Stomach (tissue), 4 donors: ENCODE measurements at regions not wholly inside any gene's neighbourhood (a gene's known extent, or its start where the extent isn't known, plus 50 kb on each side); places are given as distances from the start of the nearest gene placed in this dataset.
"Not testable (repeated sequence)": the region's sequence is repeated elsewhere in the genome, so short reads cannot be mapped to it uniquely, and the experiment has no call there.

Experiments used
- CTCF ChIP-seq, 7 experiments: fragments of 450-650 bp in 4 of 7; fragments of 200-600 bp in 3 of 7; sonication (generic) in 3 of 7; IDR thresholded peaks; one replicate each; pipeline ENCODE4 v1.5.1; 2016 to 2019; ENCODE audit warnings: antibody characterized with exemption in 7 of 7, control low read depth in 2 of 7, mild to moderate bottlenecking in 1 of 7
- EP300 ChIP-seq: sonication (generic); formaldehyde crosslinking; IDR thresholded peaks from one replicate; pipeline ENCODE4 v1.6.1; 2017; ENCODE audit warnings: antibody characterized with exemption
- POLR2A ChIP-seq, 4 donors: fragments of 450-650 bp; IDR thresholded peaks; one replicate each; pipeline ENCODE4 v1.6.1; 2016; ENCODE audit warnings: antibody characterized with exemption in 4 of 4, control low read depth in 2 of 4, mild to moderate bottlenecking in 1 of 4, moderate library complexity in 1 of 4
- POLR2AphosphoS5 ChIP-seq, 3 donors: sonication (generic); formaldehyde crosslinking; IDR thresholded peaks; one replicate each; pipeline ENCODE4 v1.6.1; 2016; ENCODE audit warnings: antibody characterized with exemption in 3 of 3

- TF ChIP-seq EP300; CTCF (IDR thresholded peaks at IDR 0.05); POLR2A (IDR thresholded peaks at IDR 0.05); POLR2AphosphoS5 (IDR thresholded peaks at IDR 0.05): not testable (repeated sequence)
These were observed 3926.8 kb upstream of the OR11H1 start for GRCh38 chr22:11600896-11601890.
